ENCODE measurements at regions not wholly inside any gene's neighbourhood (a gene's known extent, or its start where the extent isn't known, plus 50 kb on each side); places are given as distances from the start of the nearest gene placed in this dataset.

DNA sequence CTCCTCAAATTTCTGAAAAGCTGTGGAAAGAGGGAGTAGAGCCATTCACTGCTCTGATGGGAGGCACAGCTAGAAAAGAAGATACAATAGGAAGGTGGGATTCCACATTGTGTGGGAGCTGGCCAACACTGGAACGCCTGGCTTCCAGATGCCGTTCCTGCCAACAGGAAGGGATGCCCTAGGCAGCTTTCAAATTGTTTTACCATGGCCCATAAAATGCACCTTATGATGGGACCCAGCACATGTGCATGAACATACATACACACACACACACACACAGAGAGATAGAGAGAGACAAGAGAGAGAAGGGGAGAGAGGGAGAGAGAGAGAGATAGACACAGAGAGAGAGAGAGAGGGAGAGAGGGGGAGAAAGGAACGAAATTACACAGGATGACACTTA is 86.1 kb upstream of the BZW1 start:
- ChIA-PET CTCF (interaction anchor here (1.6 to 3.2 kb wide), 2 partner anchors 11 to 15 kb away, joined by 3 to 10 read pairs; no protein-coding TSS in a partner anchor), POLR2A (no interaction called here)
- H3K27me3 ChIP-seq (replicated peaks in 2 of 5; ENCODE audit: control insufficient read depth in 4 of 5, insufficient read depth in 5 of 5, low read length in 4 of 5), result no peaks in the 10 kb centered on the region
- peaks cover 0 to 40% (median 0%) of the 10 kb centered on the region in 4 experiments for H3K36me3 ChIP-seq (ENCODE audit: control insufficient read depth in 4 of 4, insufficient read depth in 4 of 4, low read length in 3 of 4)
- no peak for DNase-seq
- WGBS (ENCODE audit: insufficient coverage), result 100% methylated on average over 1 of the region's 3 CpGs
- H3K27ac ChIP-seq (ENCODE audit: insufficient read depth in 1 of 2, low read depth in 1 of 2, low read length in 2 of 2, poor library complexity in 1 of 2, severe bottlenecking in 2 of 2), result no peak overlapping the region
- H3K4me1 ChIP-seq (ENCODE audit: control extremely low read depth in 1 of 4, control insufficient read depth in 4 of 4, insufficient read depth in 4 of 4, low read length in 3 of 4), result no peaks in the 10 kb centered on the region
- H3K4me3 ChIP-seq (ENCODE audit: control insufficient read depth in 1 of 7, extremely low read depth in 1 of 7, insufficient read depth in 4 of 7, low read depth in 2 of 7, low read length in 6 of 7), result no peak overlapping the region
- peaks cover 0 to 4% (median 0%) of the 10 kb centered on the region in 5 experiments for H3K9me3 ChIP-seq (ENCODE audit: control extremely low read depth in 1 of 5, control insufficient read depth in 4 of 5, insufficient read depth in 2 of 5, low read depth in 1 of 5, low read length in 4 of 5)

DNA sequence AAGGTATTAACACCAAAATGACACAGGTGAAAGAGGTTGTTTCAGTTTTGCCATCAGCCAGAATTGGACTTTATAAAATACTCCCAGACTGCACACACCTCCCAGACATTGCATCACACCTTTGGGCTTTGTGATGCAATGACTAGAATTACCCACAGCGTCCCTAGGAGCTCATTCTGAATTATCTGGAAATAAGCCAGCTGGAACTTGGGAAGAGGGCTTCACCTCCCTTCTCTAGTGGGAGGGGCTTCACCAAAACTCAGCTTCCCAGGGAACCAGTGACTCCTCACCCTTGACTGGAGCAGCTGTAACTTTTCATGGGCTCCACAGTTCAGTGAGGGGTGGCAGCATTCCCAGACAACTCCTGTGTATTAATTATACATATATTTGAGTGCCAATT is 83.1 kb upstream of the BZW1 start:
- Histone ChIP-seq H3K9me3 (ENCODE audit: control extremely low read depth in 1 of 5, control insufficient read depth in 4 of 5, insufficient read depth in 2 of 5, low read depth in 1 of 5, low read length in 4 of 5) (no peaks in the 10 kb centered on the region), H3K36me3 (ENCODE audit: control insufficient read depth in 4 of 4, insufficient read depth in 4 of 4, low read length in 3 of 4) (peaks cover 0 to 57% (median under 1%) of the 10 kb centered on the region in 4 experiments), H3K27ac (ENCODE audit: insufficient read depth in 1 of 2, low read depth in 1 of 2, low read length in 2 of 2, poor library complexity in 1 of 2, severe bottlenecking in 2 of 2) (no peak overlapping the region), H3K4me1 (ENCODE audit: control extremely low read depth in 1 of 4, control insufficient read depth in 4 of 4, insufficient read depth in 4 of 4, low read length in 3 of 4) (no peaks in the 10 kb centered on the region), H3K27me3 (replicated peaks in 2 of 5; ENCODE audit: control insufficient read depth in 4 of 5, insufficient read depth in 5 of 5, low read length in 4 of 5) (no peaks in the 10 kb centered on the region), H3K4me3 (ENCODE audit: control insufficient read depth in 1 of 7, extremely low read depth in 1 of 7, insufficient read depth in 4 of 7, low read depth in 2 of 7, low read length in 6 of 7) (no peak overlapping the region)
- ChIA-PET CTCF (interaction anchor here (1.0 to 1.5 kb wide), 5 partner anchors 8 to 111 kb away, joined by 3 to 7 read pairs (median 4); no protein-coding TSS in a partner anchor), POLR2A (interaction anchor here (1.1 kb wide), 1 partner anchor 11 kb away, joined by 3 read pairs; no protein-coding TSS in a partner anchor)
- no peak for DNase-seq
- 100% methylated on average over 1 of the region's 1 CpG for WGBS (ENCODE audit: insufficient coverage)

DNA sequence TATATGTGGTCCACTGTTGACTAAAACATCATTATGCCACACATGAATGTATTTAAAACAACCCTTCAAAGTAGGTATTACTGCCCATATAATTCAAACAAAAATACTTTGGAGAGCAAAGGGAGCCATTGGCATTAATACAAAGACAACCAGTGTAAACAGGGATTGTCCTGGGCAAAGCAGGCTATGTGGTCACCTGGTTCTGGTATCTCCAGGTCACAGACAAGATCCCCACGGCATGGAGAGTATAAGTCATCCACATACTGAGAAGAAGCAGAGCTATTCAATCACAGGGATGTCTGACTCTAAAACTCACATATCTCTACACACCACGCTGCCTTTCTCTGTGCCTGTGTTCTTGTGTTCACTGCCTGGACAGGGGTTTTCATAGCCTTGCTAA is 81.4 kb upstream of the BZW1 start:
- no peaks in the 10 kb centered on the region for H3K9me3 ChIP-seq (ENCODE audit: control extremely low read depth in 1 of 5, control insufficient read depth in 4 of 5, insufficient read depth in 2 of 5, low read depth in 1 of 5, low read length in 4 of 5)
- 100% methylated on average over 2 of the region's 2 CpGs for WGBS (ENCODE audit: insufficient coverage)
- no peak overlapping the region for H3K27ac ChIP-seq (ENCODE audit: insufficient read depth in 1 of 2, low read depth in 1 of 2, low read length in 2 of 2, poor library complexity in 1 of 2, severe bottlenecking in 2 of 2)
- no peak for DNase-seq
- ChIA-PET POLR2A (interaction anchor here (1.0 kb wide), 1 partner anchor 11 kb away, joined by 3 read pairs; no protein-coding TSS in a partner anchor), CTCF (interaction anchor here (1.3 to 4.3 kb wide), 3 partner anchors 8 to 19 kb away, joined by 5 to 20 read pairs (median 7); no protein-coding TSS in a partner anchor)
- no peaks in the 10 kb centered on the region for H3K4me1 ChIP-seq (ENCODE audit: control extremely low read depth in 1 of 4, control insufficient read depth in 4 of 4, insufficient read depth in 4 of 4, low read length in 3 of 4)
- H3K27me3 ChIP-seq (replicated peaks in 2 of 5; ENCODE audit: control insufficient read depth in 4 of 5, insufficient read depth in 5 of 5, low read length in 4 of 5), result no peaks in the 10 kb centered on the region
- H3K36me3 ChIP-seq (ENCODE audit: control insufficient read depth in 4 of 4, insufficient read depth in 4 of 4, low read length in 3 of 4), result peaks cover 0 to 49% (median under 1%) of the 10 kb centered on the region in 4 experiments
- H3K4me3 ChIP-seq (ENCODE audit: control insufficient read depth in 1 of 7, extremely low read depth in 1 of 7, insufficient read depth in 4 of 7, low read depth in 2 of 7, low read length in 6 of 7), result no peak overlapping the region

DNA sequence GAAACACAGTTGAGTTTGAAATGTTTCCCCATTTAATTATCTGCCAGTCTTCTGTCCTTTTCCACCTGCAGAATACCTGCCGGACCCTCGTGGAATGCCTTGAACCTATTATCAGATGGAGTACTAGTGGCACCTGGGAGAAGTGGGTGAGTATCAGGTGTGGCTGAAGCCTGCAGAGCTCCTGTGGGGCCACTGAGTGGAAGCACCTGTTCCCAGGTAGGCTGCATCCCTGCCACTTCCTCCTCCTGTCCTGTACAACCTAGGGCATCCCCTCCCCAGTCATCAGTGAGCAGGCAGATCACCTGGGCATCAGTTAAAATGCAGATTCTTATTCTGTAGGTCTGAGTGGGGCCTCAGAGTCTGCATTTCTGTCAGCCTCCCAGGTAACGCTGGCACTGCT is 80.8 kb upstream of the BZW1 start:
- 100% methylated on average over 1 of the region's 3 CpGs for WGBS (ENCODE audit: insufficient coverage)
- POLR2A ChIA-PET, result interaction anchor here (0.6 to 1.0 kb wide), 2 partner anchors 11 to 90 kb away, joined by 3 read pairs; no protein-coding TSS in a partner anchor
- H3K4me3 ChIP-seq (ENCODE audit: control insufficient read depth in 1 of 7, extremely low read depth in 1 of 7, insufficient read depth in 4 of 7, low read depth in 2 of 7, low read length in 6 of 7), result no peak overlapping the region

DNA sequence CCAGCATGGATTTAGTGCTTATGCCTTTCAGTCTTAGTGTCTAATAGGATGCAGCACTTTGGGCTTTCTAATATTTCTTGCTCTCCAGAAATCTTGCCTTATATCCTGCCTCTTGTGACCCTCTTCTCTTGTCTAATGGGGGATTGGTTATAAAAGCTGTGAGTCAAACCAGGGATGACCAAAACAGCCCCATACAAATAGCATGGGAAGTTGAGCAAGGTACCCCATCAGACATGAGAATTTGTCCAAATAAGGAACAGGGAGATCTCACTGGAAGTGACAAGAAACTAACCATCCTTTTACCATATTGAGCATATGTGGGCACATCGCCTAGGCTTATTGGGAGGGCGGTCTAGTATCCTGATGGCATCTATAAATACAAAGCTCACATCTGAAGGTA is 78.8 kb upstream of the BZW1 start:
- Histone ChIP-seq H3K4me3 (ENCODE audit: control insufficient read depth in 1 of 7, extremely low read depth in 1 of 7, insufficient read depth in 4 of 7, low read depth in 2 of 7, low read length in 6 of 7) (no peak overlapping the region), H3K4me1 (ENCODE audit: control extremely low read depth in 1 of 4, control insufficient read depth in 4 of 4, insufficient read depth in 4 of 4, low read length in 3 of 4) (no peaks in the 10 kb centered on the region), H3K27me3 (replicated peaks in 2 of 5; ENCODE audit: control insufficient read depth in 4 of 5, insufficient read depth in 5 of 5, low read length in 4 of 5) (no peaks in the 10 kb centered on the region), H3K36me3 (ENCODE audit: control insufficient read depth in 4 of 4, insufficient read depth in 4 of 4, low read length in 3 of 4) (peaks cover 0 to 37% (median 3%) of the 10 kb centered on the region in 4 experiments), H3K27ac (ENCODE audit: insufficient read depth in 1 of 2, low read depth in 1 of 2, low read length in 2 of 2, poor library complexity in 1 of 2, severe bottlenecking in 2 of 2) (no peak overlapping the region), H3K9me3 (ENCODE audit: control extremely low read depth in 1 of 5, control insufficient read depth in 4 of 5, insufficient read depth in 2 of 5, low read depth in 1 of 5, low read length in 4 of 5) (no peaks in the 10 kb centered on the region)
- DNase-seq, result no peak
- WGBS (ENCODE audit: insufficient coverage), result 100% methylated on average over 2 of the region's 2 CpGs
- POLR2A ChIA-PET, result no interaction called here
- CTCF ChIA-PET, result interaction anchor here (1.0 to 7.2 kb wide), 5 partner anchors 11 to 112 kb away, joined by 3 to 92 read pairs (median 6); no protein-coding TSS in a partner anchor

More for the DNA sequence above, 80.8 kb upstream of the BZW1 start:
- CTCF ChIA-PET, result interaction anchor here (1.0 to 7.2 kb wide), 4 partner anchors 9 to 27 kb away, joined by 3 to 92 read pairs (median 12); no protein-coding TSS in a partner anchor
- Histone ChIP-seq H3K27me3 (replicated peaks in 2 of 5; ENCODE audit: control insufficient read depth in 4 of 5, insufficient read depth in 5 of 5, low read length in 4 of 5) (no peaks in the 10 kb centered on the region), H3K9me3 (ENCODE audit: control extremely low read depth in 1 of 5, control insufficient read depth in 4 of 5, insufficient read depth in 2 of 5, low read depth in 1 of 5, low read length in 4 of 5) (no peaks in the 10 kb centered on the region), H3K27ac (ENCODE audit: insufficient read depth in 1 of 2, low read depth in 1 of 2, low read length in 2 of 2, poor library complexity in 1 of 2, severe bottlenecking in 2 of 2) (no peak overlapping the region), H3K4me1 (ENCODE audit: control extremely low read depth in 1 of 4, control insufficient read depth in 4 of 4, insufficient read depth in 4 of 4, low read length in 3 of 4) (no peaks in the 10 kb centered on the region), H3K36me3 (ENCODE audit: control insufficient read depth in 4 of 4, insufficient read depth in 4 of 4, low read length in 3 of 4) (peaks cover 0 to 47% (median under 1%) of the 10 kb centered on the region in 4 experiments)
- no peak for DNase-seq

DNA sequence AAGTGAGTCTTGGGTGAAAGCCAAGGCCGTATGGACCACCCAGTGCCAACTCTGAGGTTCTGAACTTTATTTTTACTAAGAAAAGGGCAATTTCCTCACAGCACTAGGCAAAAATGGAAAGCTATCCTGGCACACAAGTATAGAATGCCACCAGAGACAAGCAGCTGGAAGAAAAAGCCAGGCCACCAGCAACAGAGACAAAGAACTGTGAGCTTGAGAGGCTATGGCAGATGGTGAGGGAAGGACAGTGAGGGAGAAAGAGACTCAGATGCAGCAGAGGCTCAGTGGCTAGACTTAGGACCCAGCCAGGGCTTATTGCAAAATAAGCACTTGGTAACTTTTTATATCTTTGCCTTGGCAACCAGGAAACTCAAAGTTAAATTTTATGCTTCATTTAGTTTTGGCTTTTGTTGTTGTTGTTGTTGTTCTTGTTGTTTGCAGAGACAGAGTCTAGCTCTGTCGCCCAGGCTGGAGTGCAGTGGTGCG is 78.0 kb upstream of the BZW1 start:
- no peak for DNase-seq
- H3K9me3 ChIP-seq (ENCODE audit: control extremely low read depth in 1 of 5, control insufficient read depth in 4 of 5, insufficient read depth in 2 of 5, low read depth in 1 of 5, low read length in 4 of 5), result no peaks in the 10 kb centered on the region
- no peaks in the 10 kb centered on the region for H3K4me1 ChIP-seq (ENCODE audit: control extremely low read depth in 1 of 4, control insufficient read depth in 4 of 4, insufficient read depth in 4 of 4, low read length in 3 of 4)
- no peak overlapping the region for H3K27ac ChIP-seq (ENCODE audit: insufficient read depth in 1 of 2, low read depth in 1 of 2, low read length in 2 of 2, poor library complexity in 1 of 2, severe bottlenecking in 2 of 2)
- CTCF ChIA-PET, result interaction anchor here (1.0 to 7.2 kb wide), 6 partner anchors 12 to 113 kb away, joined by 3 to 92 read pairs (median 5); no protein-coding TSS in a partner anchor
- no peak overlapping the region for H3K4me3 ChIP-seq (ENCODE audit: control insufficient read depth in 1 of 7, extremely low read depth in 1 of 7, insufficient read depth in 4 of 7, low read depth in 2 of 7, low read length in 6 of 7)
- peaks cover 0 to 34% (median 3%) of the 10 kb centered on the region in 4 experiments for H3K36me3 ChIP-seq (ENCODE audit: control insufficient read depth in 4 of 4, insufficient read depth in 4 of 4, low read length in 3 of 4)
- 100% methylated on average over 1 of the region's 3 CpGs for WGBS (ENCODE audit: insufficient coverage)
- no peaks in the 10 kb centered on the region for H3K27me3 ChIP-seq (replicated peaks in 2 of 5; ENCODE audit: control insufficient read depth in 4 of 5, insufficient read depth in 5 of 5, low read length in 4 of 5)
- POLR2A ChIA-PET, result no interaction called here

DNA sequence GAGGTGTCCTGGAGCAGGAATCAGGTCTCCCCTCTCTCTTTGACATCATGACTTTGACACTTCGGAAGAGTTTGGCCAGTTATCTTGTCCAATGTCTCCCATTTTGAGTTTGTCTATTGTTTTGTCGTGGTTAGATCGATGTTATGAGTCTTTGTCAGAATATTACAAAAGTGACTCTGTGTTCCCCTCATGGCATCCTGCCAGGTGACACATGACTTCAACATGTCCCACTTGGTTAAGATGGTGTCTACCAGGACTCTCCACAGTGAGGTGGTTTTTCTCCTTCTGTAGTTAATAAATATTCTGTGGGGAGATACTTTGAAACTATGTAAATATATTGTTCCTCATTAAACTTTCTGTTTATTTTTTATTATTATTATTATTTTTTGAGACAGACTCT is 76.6 kb upstream of the BZW1 start:
- ChIA-PET POLR2A (no interaction called here), CTCF (interaction anchor here (0.6 to 7.2 kb wide), 11 partner anchors 11 to 251 kb away, joined by 3 to 92 read pairs (median 5); no protein-coding TSS in a partner anchor)
- WGBS (ENCODE audit: insufficient coverage), result 93% methylated on average over 2 of the region's 3 CpGs
- peaks cover 0 to 25% (median 3%) of the 10 kb centered on the region in 4 experiments for H3K36me3 ChIP-seq (ENCODE audit: control insufficient read depth in 4 of 4, insufficient read depth in 4 of 4, low read length in 3 of 4)
- H3K27ac ChIP-seq (ENCODE audit: insufficient read depth in 1 of 2, low read depth in 1 of 2, low read length in 2 of 2, poor library complexity in 1 of 2, severe bottlenecking in 2 of 2), result no peak overlapping the region
- peak in 2 of 3 donors; percentile 11 for DNase-seq
- no peaks in the 10 kb centered on the region for H3K4me1 ChIP-seq (ENCODE audit: control extremely low read depth in 1 of 4, control insufficient read depth in 4 of 4, insufficient read depth in 4 of 4, low read length in 3 of 4)
- H3K4me3 ChIP-seq (ENCODE audit: control insufficient read depth in 1 of 7, extremely low read depth in 1 of 7, insufficient read depth in 4 of 7, low read depth in 2 of 7, low read length in 6 of 7), result no peak overlapping the region
- no peaks in the 10 kb centered on the region for H3K27me3 ChIP-seq (replicated peaks in 2 of 5; ENCODE audit: control insufficient read depth in 4 of 5, insufficient read depth in 5 of 5, low read length in 4 of 5)
- no peaks in the 10 kb centered on the region for H3K9me3 ChIP-seq (ENCODE audit: control extremely low read depth in 1 of 5, control insufficient read depth in 4 of 5, insufficient read depth in 2 of 5, low read depth in 1 of 5, low read length in 4 of 5)

Measured in common myeloid progenitor, CD34-positive (primary cell).